ENCODE measurements at regions not wholly inside any gene's neighbourhood (a gene's known extent, or its start where the extent isn't known, plus 50 kb on each side); places are given as distances from the start of the nearest gene placed in this dataset.

DNA sequence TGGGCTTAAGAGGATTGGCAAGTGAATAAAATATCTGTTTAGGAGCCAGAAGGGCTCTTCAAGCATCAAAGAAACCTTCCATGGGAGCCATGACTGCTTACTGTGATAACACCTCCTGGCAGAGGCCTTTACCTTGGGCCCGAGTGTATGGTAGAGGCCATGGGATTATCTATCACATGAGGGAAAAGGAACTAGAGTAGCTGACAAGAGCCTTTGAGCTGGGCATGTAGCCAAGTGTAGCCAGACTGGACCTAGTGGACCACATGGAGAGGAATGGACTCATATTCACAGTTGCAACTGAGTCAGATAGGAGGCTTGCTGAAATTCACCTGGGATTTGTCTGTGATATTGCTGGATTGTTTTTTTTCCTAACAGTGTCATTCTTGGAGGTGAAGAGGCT lies 276.0 kb upstream of the ZFHX3 start:
- H3K9me2 ChIP-seq (ENCODE audit: insufficient read depth) = no peaks in the 10 kb centered on the region
- RAD21 ChIA-PET (ENCODE audit: low non-redundant PET in 1 of 2, low total read pairs in 2 of 2, uncharacterized antibody in 2 of 2, unreplicated experiment in 2 of 2) = no interaction called here
- DNase-seq (ENCODE audit: low read depth, low spot score) (no peak), ATAC-seq (no peak)
- no TSS peak for BruUV-seq (replicated peaks)
- no peaks in the 10 kb centered on the region for H3K4me1 ChIP-seq (ENCODE audit: control insufficient read depth in 1 of 2, insufficient read depth in 2 of 2, low read length in 2 of 2)
- H3K36me3 ChIP-seq (ENCODE audit: control insufficient read depth in 1 of 2, insufficient read depth in 2 of 2, low read length in 2 of 2) = no peaks in the 10 kb centered on the region
- CTCF ChIA-PET = no interaction called here
- H3K79me2 ChIP-seq (ENCODE audit: insufficient read depth, low read length) = no peaks in the 10 kb centered on the region
- no peak overlapping the region for H3K9ac ChIP-seq (ENCODE audit: low read length)
- POLR2A ChIA-PET = no interaction called here
- no peaks in the 10 kb centered on the region for H3K9me3 ChIP-seq (ENCODE audit: control insufficient read depth in 1 of 2, insufficient read depth in 1 of 2, low read depth in 1 of 2, low read length in 2 of 2)
- peaks cover 50% of the 10 kb centered on the region for H3K27me3 ChIP-seq (ENCODE audit: insufficient read depth, low read length)
- no peak overlapping the region for H3K4me3 ChIP-seq (replicated peaks in 1 of 2; ENCODE audit: low read depth in 1 of 2, low read length in 2 of 2)
- no peak overlapping the region for H2AFZ ChIP-seq (ENCODE audit: low read depth, low read length, poor library complexity, severe bottlenecking)
- H3K27ac ChIP-seq (ENCODE audit: low read depth, low read length) = no peak overlapping the region
- H3K4me2 ChIP-seq (ENCODE audit: low read length) = no peak overlapping the region
- TF ChIP-seq, protein P1, sequence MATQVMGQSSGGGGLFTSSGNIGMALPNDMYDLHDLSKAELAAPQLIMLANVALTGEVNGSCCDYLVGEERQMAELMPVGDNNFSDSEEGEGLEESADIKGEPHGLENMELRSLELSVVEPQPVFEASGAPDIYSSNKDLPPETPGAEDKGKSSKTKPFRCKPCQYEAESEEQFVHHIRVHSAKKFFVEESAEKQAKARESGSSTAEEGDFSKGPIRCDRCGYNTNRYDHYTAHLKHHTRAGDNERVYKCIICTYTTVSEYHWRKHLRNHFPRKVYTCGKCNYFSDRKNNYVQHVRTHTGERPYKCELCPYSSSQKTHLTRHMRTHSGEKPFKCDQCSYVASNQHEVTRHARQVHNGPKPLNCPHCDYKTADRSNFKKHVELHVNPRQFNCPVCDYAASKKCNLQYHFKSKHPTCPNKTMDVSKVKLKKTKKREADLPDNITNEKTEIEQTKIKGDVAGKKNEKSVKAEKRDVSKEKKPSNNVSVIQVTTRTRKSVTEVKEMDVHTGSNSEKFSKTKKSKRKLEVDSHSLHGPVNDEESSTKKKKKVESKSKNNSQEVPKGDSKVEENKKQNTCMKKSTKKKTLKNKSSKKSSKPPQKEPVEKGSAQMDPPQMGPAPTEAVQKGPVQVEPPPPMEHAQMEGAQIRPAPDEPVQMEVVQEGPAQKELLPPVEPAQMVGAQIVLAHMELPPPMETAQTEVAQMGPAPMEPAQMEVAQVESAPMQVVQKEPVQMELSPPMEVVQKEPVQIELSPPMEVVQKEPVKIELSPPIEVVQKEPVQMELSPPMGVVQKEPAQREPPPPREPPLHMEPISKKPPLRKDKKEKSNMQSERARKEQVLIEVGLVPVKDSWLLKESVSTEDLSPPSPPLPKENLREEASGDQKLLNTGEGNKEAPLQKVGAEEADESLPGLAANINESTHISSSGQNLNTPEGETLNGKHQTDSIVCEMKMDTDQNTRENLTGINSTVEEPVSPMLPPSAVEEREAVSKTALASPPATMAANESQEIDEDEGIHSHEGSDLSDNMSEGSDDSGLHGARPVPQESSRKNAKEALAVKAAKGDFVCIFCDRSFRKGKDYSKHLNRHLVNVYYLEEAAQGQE (IDR thresholded peaks at IDR 0.05; ENCODE audit: low read depth) = no peak
- TF ChIP-seq ZNF274 (IDR thresholded peaks at IDR 0.05; ENCODE audit: low read depth, low read length) = no peak
- H4K20me1 ChIP-seq (ENCODE audit: insufficient read depth) = no peaks in the 10 kb centered on the region
- intact Hi-C loops (cut with micrococcal nuclease) = no loop called here

DNA sequence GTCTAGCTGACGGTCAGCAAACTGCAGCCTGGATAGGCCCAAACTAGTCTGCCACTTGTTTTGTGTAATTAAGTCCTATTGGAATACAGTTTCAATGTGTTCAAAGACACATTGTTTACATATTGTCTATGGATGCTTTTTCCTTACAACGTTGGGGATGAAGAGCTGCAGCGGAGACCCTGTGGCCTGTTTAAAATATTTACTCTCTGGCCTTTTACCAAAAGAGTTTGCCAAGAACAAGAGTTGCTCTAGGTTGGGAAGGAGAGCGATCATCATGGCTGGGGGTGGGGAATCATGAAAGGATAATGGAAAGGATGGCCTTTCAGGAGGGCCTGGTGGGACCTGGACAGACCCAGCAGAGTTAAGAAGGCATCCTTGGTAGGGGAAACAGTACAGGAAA lies 274.9 kb upstream of the ZFHX3 start:
- ATAC-seq = no peak
- H4K20me1 ChIP-seq (ENCODE audit: insufficient read depth) = no peaks in the 10 kb centered on the region
- H3K4me1 ChIP-seq (ENCODE audit: control insufficient read depth in 1 of 2, insufficient read depth in 2 of 2, low read length in 2 of 2) = no peaks in the 10 kb centered on the region
- no peaks in the 10 kb centered on the region for H3K36me3 ChIP-seq (ENCODE audit: control insufficient read depth in 1 of 2, insufficient read depth in 2 of 2, low read length in 2 of 2)
- DNase-seq (ENCODE audit: low read depth, low spot score) = no peak
- RAD21 ChIA-PET (ENCODE audit: low non-redundant PET in 1 of 2, low total read pairs in 2 of 2, uncharacterized antibody in 2 of 2, unreplicated experiment in 2 of 2) = no interaction called here
- no peak overlapping the region for H3K9ac ChIP-seq (ENCODE audit: low read length)
- H3K9me2 ChIP-seq (ENCODE audit: insufficient read depth) = no peaks in the 10 kb centered on the region
- CTCF ChIA-PET = no interaction called here
- H3K4me3 ChIP-seq (replicated peaks in 1 of 2; ENCODE audit: low read depth in 1 of 2, low read length in 2 of 2) = no peak overlapping the region
- H3K9me3 ChIP-seq (ENCODE audit: control insufficient read depth in 1 of 2, insufficient read depth in 1 of 2, low read depth in 1 of 2, low read length in 2 of 2) = no peaks in the 10 kb centered on the region
- POLR2A ChIA-PET = no interaction called here
- no peak overlapping the region for H3K27ac ChIP-seq (ENCODE audit: low read depth, low read length)
- intact Hi-C loops (cut with micrococcal nuclease) = no loop called here
- no peaks in the 10 kb centered on the region for H3K79me2 ChIP-seq (ENCODE audit: insufficient read depth, low read length)
- BruUV-seq (replicated peaks) = no TSS peak
- peaks cover 50% of the 10 kb centered on the region for H3K27me3 ChIP-seq (ENCODE audit: insufficient read depth, low read length)
- TF ChIP-seq SIN3A (IDR thresholded peaks at IDR 0.05; ENCODE audit: low read depth) (no peak), SP1 (IDR thresholded peaks at IDR 0.05; ENCODE audit: low read depth) (no peak), SRF (IDR thresholded peaks at IDR 0.05; ENCODE audit: low read depth) (no peak), RAD21 (IDR thresholded peaks at IDR 0.05; ENCODE audit: low read depth) (no peak), ZFX (IDR thresholded peaks at IDR 0.05) (no peak)
- H3K4me2 ChIP-seq (ENCODE audit: low read length) = no peak overlapping the region
- no peak overlapping the region for H2AFZ ChIP-seq (ENCODE audit: low read depth, low read length, poor library complexity, severe bottlenecking)
